ENCODE measurements at regions not wholly inside any gene's neighbourhood (a gene's known extent, or its start where the extent isn't known, plus 50 kb on each side); places are given as distances from the start of the nearest gene placed in this dataset.

- TF ChIP-seq TRIM25 (IDR thresholded peaks at IDR 0.05; ENCODE audit: borderline replicate concordance) (no peak), NCOA4 (IDR thresholded peaks at IDR 0.05; ENCODE audit: partially characterized antibody) (no peak), ATF2 (CRISPR knock-in tag; IDR thresholded peaks at IDR 0.05) (no peak)
Observed at GRCh38 chr4:7139167-7139982, 53.0 kb upstream of the SORCS2 start (continued).

GRCh38 chr4:7138223-7139166 lies 53.8 kb upstream of the SORCS2 start:
- CTCF ChIA-PET (ENCODE audit: low intra/inter-chr PET ratio): no interaction called here

More at GRCh38 chr4:7138223-7139166, 53.8 kb upstream of the SORCS2 start:
- Histone ChIP-seq H4K20me1 (replicated peaks; ENCODE audit: control insufficient read depth, insufficient read depth, low read length) (no peaks in the 10 kb centered on the region), H3K36me3 (ENCODE audit: control insufficient read depth, insufficient read depth, low read length) (no peaks in the 10 kb centered on the region), H3K4me1 (replicated peaks in 1 of 2; ENCODE audit: control insufficient read depth in 2 of 2, insufficient read depth in 2 of 2, low read length in 2 of 2) (peaks cover 0 to 10% of the 10 kb centered on the region in 2 experiments; a peak in 2 of 5 replicates), H3K4me3 (no peak overlapping the region), H2AFZ (ENCODE audit: low read depth, low read length) (no peak overlapping the region), H3K27ac (ENCODE audit: extremely low read depth, low read depth, low read length) (no peak overlapping the region), H3K9me3 (replicated peaks; ENCODE audit: control insufficient read depth, insufficient read depth, low read depth, low read length) (no peaks in the 10 kb centered on the region; the same call in 1 of the 2 replicates), H3K9me1 (ENCODE audit: control insufficient read depth, insufficient read depth, low read length) (no peaks in the 10 kb centered on the region), H3K9ac (ENCODE audit: insufficient read depth in 1 of 2, low read depth in 2 of 2, low read length in 2 of 2) (no peak overlapping the region), H3K79me2 (ENCODE audit: control insufficient read depth, insufficient read depth, low read length) (no peaks in the 10 kb centered on the region), H3K27me3 (ENCODE audit: control insufficient read depth in 2 of 2, insufficient read depth in 2 of 2, low read length in 2 of 2) (peaks cover 20 to 73% of the 10 kb centered on the region in 2 experiments; a peak in 3 of 5 replicates), H3K4me2 (ENCODE audit: insufficient read depth, low read length) (no peak overlapping the region)
- BruUV-seq (replicated peaks): no TSS peak
- in situ Hi-C loops (cut with MboI) (no loop called here), intact Hi-C loops (cut with micrococcal nuclease) (no loop called here)
- DNase-seq (ENCODE audit: extremely low read depth in 1 of 4, low spot score in 3 of 4) (no peak), FAIRE-seq (no peak), ATAC-seq (no peak)
- POLR2A ChIA-PET: interaction anchor here (0.5 to 0.6 kb wide), 3 partner anchors 22 to 287 kb away, joined by 3 to 4 read pairs (median 3); no protein-coding TSS in a partner anchor
- under 1% methylated on average over 21 of the region's 21 CpGs for WGBS (ENCODE audit: insufficient coverage, low coverage, missing lambda C conversion rate)
- no peak for TF ChIP-seq MAZ (CRISPR knock-in tag; conservative IDR thresholded peaks at IDR 0.05 in 1 of 2, IDR thresholded peaks at IDR 0.05 in 1 of 2)
- no peak for TF ChIP-seq SMARCE1 (IDR thresholded peaks at IDR 0.05)
- TF ChIP-seq TAF15 (IDR thresholded peaks at IDR 0.05; ENCODE audit: low read depth, low read length): no peak
- no peak for TF ChIP-seq FOXK2 (conservative IDR thresholded peaks at IDR 0.05 in 1 of 2, IDR thresholded peaks at IDR 0.05 in 1 of 2; ENCODE audit: low read depth in 2 of 2)
- TF ChIP-seq RCOR1 (IDR thresholded peaks at IDR 0.05; ENCODE audit: borderline replicate concordance in 1 of 2, low read depth in 2 of 2, low read length in 2 of 2): no peak
- TF ChIP-seq KLF6 (CRISPR knock-in tag; IDR thresholded peaks at IDR 0.05; ENCODE audit: borderline replicate concordance): no peak
- TF ChIP-seq MCM7 (IDR thresholded peaks at IDR 0.05): no peak
- no peak for TF ChIP-seq CTCF (IDR thresholded peaks at IDR 0.05 in 2 of 3, conservative IDR thresholded peaks at IDR 0.05 in 1 of 3; ENCODE audit: insufficient read depth in 2 of 3, low read depth in 1 of 3, low read length in 3 of 3)
- no peak for TF ChIP-seq ZBTB1 (CRISPR knock-in tag; IDR thresholded peaks at IDR 0.05; ENCODE audit: borderline replicate concordance, low read depth)
- no peak for TF ChIP-seq MAFF (IDR thresholded peaks at IDR 0.05; ENCODE audit: low read length)

Data from K562 (cell line).